GM06990 (cell line): ENCODE measurements at regions not wholly inside any gene's neighbourhood (a gene's known extent, or its start where the extent isn't known, plus 50 kb on each side); places are given as distances from the start of the nearest gene placed in this dataset.

Source experiments
- DNase-seq: peaks from one replicate; pipeline ENCODE4 v3.0.0-alpha.2; 2011; ENCODE audit not compliant: insufficient read length; ENCODE audit errors: extremely low read depth
- H3K27me3 ChIP-seq: replicated peaks from 2 replicates; pipeline ENCODE4 v1.6.0; 2011; ENCODE audit warnings: low read length; ENCODE audit not compliant: control insufficient read depth, insufficient read depth
- H3K36me3 ChIP-seq: 2 replicates; pipeline ENCODE4 v1.5.1; 2011; ENCODE audit warnings: low read length; ENCODE audit not compliant: control insufficient read depth, insufficient read depth
- H3K4me3 ChIP-seq: replicated peaks from 2 replicates; pipeline ENCODE4 v1.5.1; 2011; ENCODE audit warnings: low read depth, mild to moderate bottlenecking, control low read depth, low read length
- CTCF ChIP-seq: IDR thresholded peaks from 2 replicates; pipeline ENCODE4 v1.5.1; 2011; ENCODE audit warnings: low read length, control low read depth, mild to moderate bottlenecking, inconsistent platforms; ENCODE audit not compliant: insufficient read depth, poor library complexity, severe bottlenecking

- H3K4me3 ChIP-seq = no peak overlapping the region
- no peaks in the 10 kb centered on the region for H3K36me3 ChIP-seq
- no peaks in the 10 kb centered on the region for H3K27me3 ChIP-seq
- no peak for TF ChIP-seq CTCF
- no peak for DNase-seq
Observed at GRCh38 chr1:185458670-185459069, 141.6 kb upstream of the IVNS1ABP start.

- no peak for DNase-seq
- no peak for TF ChIP-seq CTCF
- Histone ChIP-seq H3K4me3 (no peak overlapping the region), H3K36me3 (no peaks in the 10 kb centered on the region), H3K27me3 (no peaks in the 10 kb centered on the region)
Observed at GRCh38 chr1:185453496-185454192, 136.6 kb upstream of the IVNS1ABP start.

- Histone ChIP-seq H3K27me3 (no peaks in the 10 kb centered on the region), H3K4me3 (no peak overlapping the region), H3K36me3 (no peaks in the 10 kb centered on the region)
- TF ChIP-seq CTCF = no peak
- DNase-seq = no peak
Observed at GRCh38 chr1:185450917-185451316, 133.9 kb upstream of the IVNS1ABP start.

GRCh38 chr1:185450060-185450788 is 133.2 kb upstream of the IVNS1ABP start:
- no peak for TF ChIP-seq CTCF
- Histone ChIP-seq H3K27me3 (no peaks in the 10 kb centered on the region), H3K36me3 (no peaks in the 10 kb centered on the region), H3K4me3 (no peak overlapping the region)
- no peak for DNase-seq

- DNase-seq = no peak
- H3K36me3 ChIP-seq = no peaks in the 10 kb centered on the region
- no peak overlapping the region for H3K4me3 ChIP-seq
- H3K27me3 ChIP-seq = no peaks in the 10 kb centered on the region
- no peak for TF ChIP-seq CTCF
Observed at GRCh38 chr1:185449378-185450059, 132.5 kb upstream of the IVNS1ABP start.
